Activated CD8-positive, alpha-beta memory T cell treated with anti-CD3 and anti-CD28 coated beads for 48 hours (primary cell): ENCODE measurements at regions not wholly inside any gene's neighbourhood (a gene's known extent, or its start where the extent isn't known, plus 50 kb on each side); places are given as distances from the start of the nearest gene placed in this dataset.
"Not testable (repeated sequence)": the region's sequence is repeated elsewhere in the genome, so short reads cannot be mapped to it uniquely, and the experiment has no call there.

Experiments
- DNase-seq, 3 experiments: peaks; one replicate each; pipeline ENCODE4 v3.0.0-alpha.2; 2020; ENCODE audit warnings: low read depth in 2 of 3, low spot score in 2 of 3

DNA sequence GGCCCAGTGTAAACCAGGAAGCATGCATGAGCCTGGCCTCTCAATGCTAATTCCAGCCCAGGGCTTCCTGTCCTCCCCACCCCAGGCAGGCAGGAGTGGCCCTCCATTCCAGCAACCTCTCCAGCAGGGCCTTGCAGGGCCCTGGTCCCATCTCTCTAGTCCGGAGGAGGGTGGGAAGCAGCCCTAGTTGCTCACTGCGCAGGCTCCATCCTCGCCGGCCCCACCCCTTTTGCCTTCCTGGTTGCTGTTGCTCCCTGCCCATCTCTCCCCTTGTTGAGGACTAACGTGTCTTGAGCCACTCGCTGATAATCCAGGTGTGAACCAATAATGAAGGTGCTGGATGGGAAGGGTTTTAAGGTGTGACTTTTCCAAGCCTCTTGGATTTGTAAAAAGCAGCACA is 161.2 kb upstream of the BCOR start:
- no peak for DNase-seq

- DNase-seq: no peak
Observed at GRCh38 chrX:40253771-40254170, 156.0 kb upstream of the BCOR start.

GRCh38 chrX:40249582-40249981 is 151.8 kb upstream of the BCOR start:
- no peak for DNase-seq

DNA sequence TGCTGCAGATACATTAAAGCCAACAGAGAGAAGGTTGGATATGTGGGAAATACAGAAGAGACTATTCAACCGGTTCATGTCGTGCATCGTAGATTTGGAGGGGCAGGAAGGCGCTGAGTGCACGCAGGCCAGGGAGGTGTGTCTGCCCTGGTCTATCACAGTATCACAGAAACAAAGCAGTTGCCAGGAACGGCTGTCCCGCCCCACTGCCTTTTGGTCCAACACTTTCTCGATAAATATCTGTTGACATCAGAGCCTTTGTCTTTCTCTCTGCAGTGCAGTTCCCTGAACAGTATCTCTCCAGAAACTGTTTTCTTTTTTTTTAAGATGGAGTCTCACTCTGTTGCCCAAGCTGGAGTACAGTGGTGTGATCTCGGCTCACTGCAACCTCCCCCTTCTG is 151.1 kb upstream of the BCOR start:
- DNase-seq: no peak

- no peak for DNase-seq
Observed at GRCh38 chrX:40247848-40248622, 150.3 kb upstream of the BCOR start.

GRCh38 chrX:40247382-40247781 is 149.6 kb upstream of the BCOR start:
- DNase-seq: no peak

GRCh38 chrX:40245488-40246071 is 147.8 kb upstream of the BCOR start:
- no peak for DNase-seq

GRCh38 chrX:40244980-40245379 is 147.2 kb upstream of the BCOR start:
- DNase-seq: no peak

- DNase-seq: no peak
Observed at GRCh38 chrX:40243755-40244515, 146.2 kb upstream of the BCOR start.

DNA sequence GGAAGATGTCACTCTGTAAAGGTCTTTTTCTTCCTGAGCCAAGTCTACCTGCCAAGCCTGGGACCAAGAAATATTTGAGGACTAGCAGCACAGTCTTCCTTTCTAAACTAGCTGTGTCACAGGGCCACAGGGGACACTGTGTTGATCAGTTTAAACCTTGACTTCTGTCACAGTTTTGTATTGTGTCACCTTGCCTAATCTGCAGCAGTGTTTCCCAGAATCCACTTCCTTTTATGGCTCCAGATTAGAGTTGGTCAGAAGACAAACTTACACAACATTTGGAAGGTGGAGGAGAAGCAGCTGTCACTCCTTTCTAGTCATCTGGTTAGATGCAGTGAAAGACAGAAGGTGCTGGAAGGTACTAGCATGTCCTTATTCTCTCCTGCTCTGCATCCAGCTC is 143.1 kb upstream of the BCOR start:
- no peak for DNase-seq

DNA sequence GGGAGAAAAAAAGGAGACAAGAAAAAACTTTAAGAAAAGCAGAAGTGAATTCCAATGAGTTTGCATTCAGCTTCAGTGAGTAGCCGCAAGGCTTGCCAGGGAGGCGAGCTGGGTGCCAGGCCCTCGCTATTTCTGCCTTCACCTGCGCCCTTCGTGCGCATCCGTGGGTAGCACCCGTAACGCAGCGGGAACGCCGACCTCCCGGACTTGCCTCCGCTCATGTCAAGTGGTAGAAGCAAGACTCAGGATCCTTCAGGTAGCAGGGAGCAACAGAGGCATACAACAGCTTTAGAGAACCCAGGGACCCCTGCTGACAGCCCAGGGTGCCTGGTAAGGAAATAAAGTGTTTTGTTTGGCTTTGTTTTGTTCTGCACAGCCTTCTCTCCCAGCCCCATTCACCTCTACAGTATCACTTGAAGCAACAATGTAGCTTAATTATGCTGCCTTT is 140.0 kb upstream of the BCOR start:
- DNase-seq: no peak

DNA sequence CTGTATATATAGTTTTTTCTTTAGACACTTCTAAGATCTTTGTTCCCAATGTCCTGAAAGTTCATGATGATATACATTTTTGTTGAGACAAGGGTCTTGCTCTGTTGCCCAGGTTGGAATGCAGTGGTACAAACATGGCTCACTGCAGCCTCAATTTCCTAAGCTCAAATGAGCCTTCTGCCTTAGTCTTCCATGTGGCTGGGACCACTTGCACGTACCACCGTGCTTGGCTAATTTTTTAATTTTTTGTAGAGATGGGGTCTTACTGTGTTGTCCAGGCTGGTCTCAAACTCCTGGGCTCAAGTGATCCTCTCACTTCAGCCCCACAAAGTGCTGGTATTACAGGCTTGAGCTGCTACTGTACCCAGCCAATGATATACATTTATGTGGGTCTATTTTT is 132.9 kb upstream of the BCOR start:
- no peak for DNase-seq

DNA sequence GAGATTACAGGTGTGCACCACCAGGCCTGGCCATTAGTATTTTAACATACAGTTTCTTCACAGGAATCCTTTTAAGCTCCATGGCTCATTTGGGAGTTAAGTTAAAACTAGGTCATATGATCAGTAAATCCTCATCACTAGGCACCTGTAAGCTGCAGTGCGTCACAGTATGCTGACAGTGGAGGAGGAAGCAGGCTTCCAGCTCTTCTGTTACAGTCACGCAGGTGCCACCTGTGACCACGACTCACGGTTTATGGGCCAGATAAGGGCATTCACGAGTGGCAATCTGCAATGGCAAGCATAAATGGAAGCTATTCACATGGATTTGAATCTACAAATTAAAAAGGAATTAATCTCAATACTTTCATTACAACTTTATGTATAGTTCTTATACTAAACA is 129.4 kb upstream of the BCOR start:
- DNase-seq: no peak

DNA sequence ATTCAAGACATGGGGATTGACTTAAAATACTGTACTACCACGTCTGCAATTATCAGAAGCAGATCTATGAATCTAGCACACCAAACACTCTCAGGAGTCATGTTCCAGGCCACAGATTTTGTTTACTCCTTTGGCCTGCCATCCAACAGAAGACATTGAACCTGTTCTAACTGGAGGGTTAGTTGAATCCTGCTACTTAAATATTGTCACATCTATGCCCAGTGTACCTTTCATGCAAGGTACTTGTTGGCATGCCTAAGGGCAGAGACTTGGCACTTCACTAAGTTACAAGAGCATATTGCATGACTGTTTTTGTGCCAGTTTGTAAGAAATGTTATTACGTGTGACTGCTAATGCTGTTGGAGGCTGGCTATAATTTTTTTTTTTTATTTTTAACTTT is 126.9 kb upstream of the BCOR start:
- DNase-seq: no peak

DNA sequence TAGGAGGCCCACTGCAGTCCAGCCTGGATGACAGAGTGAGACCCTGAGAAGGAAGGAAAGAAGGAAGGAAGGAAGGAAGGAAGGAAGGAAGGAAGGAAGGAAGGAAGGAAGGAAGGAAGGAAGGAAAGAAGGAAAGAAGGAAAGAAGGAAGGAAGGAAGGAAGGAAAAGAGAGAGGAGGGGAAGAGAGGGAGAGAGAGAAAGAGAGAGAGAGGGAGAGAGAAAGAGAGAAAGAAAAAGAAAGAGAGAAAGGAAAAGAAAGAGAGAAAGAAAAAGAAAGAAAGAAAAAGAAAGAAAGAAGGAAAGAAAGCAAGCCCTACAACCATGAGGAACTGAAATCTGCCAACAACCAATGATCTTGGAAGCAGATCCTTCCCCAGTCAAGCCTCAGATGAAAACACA is 124.9 kb upstream of the BCOR start:
- not testable (repeated sequence) for DNase-seq

GRCh38 chrX:40213092-40213491 is 115.3 kb upstream of the BCOR start:
- no peak for DNase-seq

DNA sequence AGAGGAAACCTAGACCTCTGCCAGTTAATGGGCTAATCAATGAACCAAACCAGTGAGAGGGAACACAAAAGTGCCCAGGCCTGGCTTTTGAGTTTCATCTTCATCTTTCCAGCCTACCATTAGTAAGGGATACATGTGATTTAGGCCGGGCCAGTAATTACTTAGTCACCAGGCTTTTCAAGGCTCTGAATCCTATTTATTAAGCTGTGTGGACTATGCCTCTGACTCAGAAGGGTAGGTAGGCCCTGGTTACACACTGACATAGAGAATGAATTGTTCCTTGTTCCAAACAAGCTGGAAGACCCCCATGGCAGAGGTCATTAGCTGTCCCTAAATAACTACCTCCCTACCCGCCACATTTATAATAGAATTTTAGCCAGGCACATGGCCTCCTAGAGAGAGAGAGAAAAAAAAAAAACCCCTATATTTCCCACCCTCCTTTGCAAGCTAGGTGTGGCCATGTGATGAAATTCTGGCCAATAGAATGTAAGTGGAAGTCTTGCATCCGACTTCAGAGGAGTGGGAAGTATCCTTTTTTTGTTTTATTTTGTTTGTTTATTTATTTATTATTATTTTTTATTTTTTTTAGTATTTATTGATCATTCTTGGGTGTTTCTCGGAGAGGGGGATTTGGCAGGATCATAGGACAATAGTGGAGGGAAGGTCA is 112.3 kb upstream of the BCOR start:
- DNase-seq: no peak

DNA sequence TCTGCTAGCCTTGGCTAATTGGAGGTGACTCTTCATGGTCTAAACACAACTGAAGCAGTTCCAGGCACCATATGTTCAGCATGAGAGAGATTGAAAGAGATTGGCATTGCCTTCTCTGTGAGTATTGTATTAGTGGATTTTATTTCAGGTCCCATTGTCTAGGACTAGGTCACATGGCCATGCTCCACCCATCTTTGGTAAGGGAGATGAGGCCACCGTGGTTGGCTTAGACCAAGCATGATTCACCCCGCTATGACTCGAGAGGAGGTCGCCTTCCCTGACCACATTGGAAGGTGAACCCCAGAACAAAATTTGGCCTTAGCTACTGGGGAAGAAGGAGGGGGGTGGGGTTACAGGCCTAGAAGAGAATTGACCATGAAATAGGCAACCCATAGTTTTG is 109.9 kb upstream of the BCOR start:
- peak in 1 of 3 experiments; percentile 7 for DNase-seq

DNA sequence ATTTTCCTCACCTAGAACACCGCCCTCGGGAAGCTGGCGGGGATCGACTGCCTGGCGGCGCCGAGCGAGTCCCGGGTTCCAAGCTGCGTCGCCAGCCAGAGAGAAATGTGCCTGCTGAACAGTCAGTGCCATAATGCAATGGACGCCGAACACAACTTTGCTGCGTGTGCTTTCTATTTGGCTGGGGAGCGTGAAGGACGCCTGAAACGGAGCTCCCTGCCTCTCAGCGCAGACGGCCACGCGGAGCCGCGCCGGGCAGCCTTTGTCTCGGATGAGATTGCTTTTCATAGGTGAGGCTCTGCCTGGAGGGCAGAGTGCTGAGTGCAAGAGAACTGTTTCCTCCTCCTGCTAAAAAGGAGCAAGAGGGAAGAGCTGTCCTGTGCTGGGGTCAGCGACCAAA is 107.7 kb upstream of the BCOR start:
- DNase-seq: no peak

- DNase-seq: no peak
Observed at GRCh38 chrX:40202456-40202855, 104.7 kb upstream of the BCOR start.

GRCh38 chrX:40201329-40201885 is 103.6 kb upstream of the BCOR start:
- no peak for DNase-seq
